ENCODE measurements at regions not wholly inside any gene's neighbourhood (a gene's known extent, or its start where the extent isn't known, plus 50 kb on each side); places are given as distances from the start of the nearest gene placed in this dataset.

DNA sequence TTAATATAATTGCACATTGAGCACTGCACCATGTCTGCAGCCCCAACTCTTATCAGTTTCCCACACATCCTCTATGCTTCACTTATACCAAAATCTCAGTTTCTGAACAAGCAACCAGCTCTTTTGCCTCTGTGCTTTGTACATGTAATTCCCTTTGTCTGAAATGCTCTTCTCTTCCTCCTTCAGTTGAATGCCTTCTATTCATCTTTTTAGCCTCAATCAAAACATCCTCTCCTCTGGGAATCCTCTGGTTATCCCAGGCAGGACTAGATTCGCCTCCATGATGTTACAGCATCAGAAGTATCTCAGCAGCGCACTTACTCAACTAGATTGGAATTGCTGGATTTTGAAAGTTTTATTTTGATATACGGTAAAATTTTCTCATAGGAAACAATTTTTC lies 143.3 kb downstream of the GAS1 start:
- TF ChIP-seq EZH2phosphoT487 (IDR thresholded peaks at IDR 0.05; ENCODE audit: low read depth, severe bottlenecking, unreplicated experiment), result no peak
- no peak for TF ChIP-seq CTCF (IDR thresholded peaks at IDR 0.05; ENCODE audit: poor library complexity)

All from hepatocyte (in vitro differentiated cells).